ENCODE measurements at regions not wholly inside any gene's neighbourhood (a gene's known extent, or its start where the extent isn't known, plus 50 kb on each side); places are given as distances from the start of the nearest gene placed in this dataset.

DNA sequence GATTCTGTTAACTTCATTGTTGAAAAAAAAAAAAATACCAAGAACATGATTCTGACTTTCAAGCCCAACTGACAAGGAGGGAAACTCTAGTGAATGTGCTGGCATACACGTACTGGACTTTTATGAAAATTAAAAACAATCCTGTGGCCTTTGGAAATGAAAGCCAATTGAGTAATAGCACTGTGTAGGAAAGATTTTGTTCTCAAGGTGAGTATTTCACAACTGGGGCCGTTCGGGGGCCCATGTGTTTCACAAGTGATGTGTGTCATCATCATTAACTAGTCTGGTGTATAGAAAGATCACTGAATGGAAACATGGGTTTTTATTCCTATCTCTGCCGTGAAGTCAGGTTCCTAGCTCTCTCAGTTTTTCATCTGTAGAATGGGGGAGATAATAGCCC, 605.0 kb upstream of the CLINT1 start (continued):
- TF ChIP-seq RNF219 (CRISPR knock-in tag; IDR thresholded peaks at IDR 0.05), result no peak
- TF ChIP-seq ZNF501 (CRISPR knock-in tag; IDR thresholded peaks at IDR 0.05), result no peak
- no peak for TF ChIP-seq TCF7 (IDR thresholded peaks at IDR 0.05; ENCODE audit: low read depth)
- no peak for TF ChIP-seq ZNF891 (CRISPR knock-in tag; IDR thresholded peaks at IDR 0.05)
- TF ChIP-seq, protein P1, sequence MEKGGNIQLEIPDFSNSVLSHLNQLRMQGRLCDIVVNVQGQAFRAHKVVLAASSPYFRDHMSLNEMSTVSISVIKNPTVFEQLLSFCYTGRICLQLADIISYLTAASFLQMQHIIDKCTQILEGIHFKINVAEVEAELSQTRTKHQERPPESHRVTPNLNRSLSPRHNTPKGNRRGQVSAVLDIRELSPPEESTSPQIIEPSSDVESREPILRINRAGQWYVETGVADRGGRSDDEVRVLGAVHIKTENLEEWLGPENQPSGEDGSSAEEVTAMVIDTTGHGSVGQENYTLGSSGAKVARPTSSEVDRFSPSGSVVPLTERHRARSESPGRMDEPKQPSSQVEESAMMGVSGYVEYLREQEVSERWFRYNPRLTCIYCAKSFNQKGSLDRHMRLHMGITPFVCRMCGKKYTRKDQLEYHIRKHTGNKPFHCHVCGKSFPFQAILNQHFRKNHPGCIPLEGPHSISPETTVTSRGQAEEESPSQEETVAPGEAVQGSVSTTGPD (CRISPR knock-in tag; IDR thresholded peaks at IDR 0.05), result no peak
- TF ChIP-seq, protein P2, sequence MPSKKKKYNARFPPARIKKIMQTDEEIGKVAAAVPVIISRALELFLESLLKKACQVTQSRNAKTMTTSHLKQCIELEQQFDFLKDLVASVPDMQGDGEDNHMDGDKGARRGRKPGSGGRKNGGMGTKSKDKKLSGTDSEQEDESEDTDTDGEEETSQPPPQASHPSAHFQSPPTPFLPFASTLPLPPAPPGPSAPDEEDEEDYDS (CRISPR knock-in tag; IDR thresholded peaks at IDR 0.05), result no peak
- TF ChIP-seq, protein P3, sequence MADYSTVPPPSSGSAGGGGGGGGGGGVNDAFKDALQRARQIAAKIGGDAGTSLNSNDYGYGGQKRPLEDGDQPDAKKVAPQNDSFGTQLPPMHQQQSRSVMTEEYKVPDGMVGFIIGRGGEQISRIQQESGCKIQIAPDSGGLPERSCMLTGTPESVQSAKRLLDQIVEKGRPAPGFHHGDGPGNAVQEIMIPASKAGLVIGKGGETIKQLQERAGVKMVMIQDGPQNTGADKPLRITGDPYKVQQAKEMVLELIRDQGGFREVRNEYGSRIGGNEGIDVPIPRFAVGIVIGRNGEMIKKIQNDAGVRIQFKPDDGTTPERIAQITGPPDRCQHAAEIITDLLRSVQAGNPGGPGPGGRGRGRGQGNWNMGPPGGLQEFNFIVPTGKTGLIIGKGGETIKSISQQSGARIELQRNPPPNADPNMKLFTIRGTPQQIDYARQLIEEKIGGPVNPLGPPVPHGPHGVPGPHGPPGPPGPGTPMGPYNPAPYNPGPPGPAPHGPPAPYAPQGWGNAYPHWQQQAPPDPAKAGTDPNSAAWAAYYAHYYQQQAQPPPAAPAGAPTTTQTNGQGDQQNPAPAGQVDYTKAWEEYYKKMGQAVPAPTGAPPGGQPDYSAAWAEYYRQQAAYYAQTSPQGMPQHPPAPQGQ (CRISPR knock-in tag; IDR thresholded peaks at IDR 0.05; ENCODE audit: borderline replicate concordance), result no peak
- TF ChIP-seq, protein P4, sequence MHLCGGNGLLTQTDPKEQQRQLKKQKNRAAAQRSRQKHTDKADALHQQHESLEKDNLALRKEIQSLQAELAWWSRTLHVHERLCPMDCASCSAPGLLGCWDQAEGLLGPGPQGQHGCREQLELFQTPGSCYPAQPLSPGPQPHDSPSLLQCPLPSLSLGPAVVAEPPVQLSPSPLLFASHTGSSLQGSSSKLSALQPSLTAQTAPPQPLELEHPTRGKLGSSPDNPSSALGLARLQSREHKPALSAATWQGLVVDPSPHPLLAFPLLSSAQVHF (CRISPR knock-in tag; IDR thresholded peaks at IDR 0.05), result no peak
- no peak for TF ChIP-seq PRDM15 (CRISPR knock-in tag; IDR thresholded peaks at IDR 0.05)
- TF ChIP-seq, protein P5, sequence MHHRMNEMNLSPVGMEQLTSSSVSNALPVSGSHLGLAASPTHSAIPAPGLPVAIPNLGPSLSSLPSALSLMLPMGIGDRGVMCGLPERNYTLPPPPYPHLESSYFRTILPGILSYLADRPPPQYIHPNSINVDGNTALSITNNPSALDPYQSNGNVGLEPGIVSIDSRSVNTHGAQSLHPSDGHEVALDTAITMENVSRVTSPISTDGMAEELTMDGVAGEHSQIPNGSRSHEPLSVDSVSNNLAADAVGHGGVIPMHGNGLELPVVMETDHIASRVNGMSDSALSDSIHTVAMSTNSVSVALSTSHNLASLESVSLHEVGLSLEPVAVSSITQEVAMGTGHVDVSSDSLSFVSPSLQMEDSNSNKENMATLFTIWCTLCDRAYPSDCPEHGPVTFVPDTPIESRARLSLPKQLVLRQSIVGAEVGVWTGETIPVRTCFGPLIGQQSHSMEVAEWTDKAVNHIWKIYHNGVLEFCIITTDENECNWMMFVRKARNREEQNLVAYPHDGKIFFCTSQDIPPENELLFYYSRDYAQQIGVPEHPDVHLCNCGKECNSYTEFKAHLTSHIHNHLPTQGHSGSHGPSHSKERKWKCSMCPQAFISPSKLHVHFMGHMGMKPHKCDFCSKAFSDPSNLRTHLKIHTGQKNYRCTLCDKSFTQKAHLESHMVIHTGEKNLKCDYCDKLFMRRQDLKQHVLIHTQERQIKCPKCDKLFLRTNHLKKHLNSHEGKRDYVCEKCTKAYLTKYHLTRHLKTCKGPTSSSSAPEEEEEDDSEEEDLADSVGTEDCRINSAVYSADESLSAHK (CRISPR knock-in tag; IDR thresholded peaks at IDR 0.05; ENCODE audit: borderline replicate concordance), result no peak
- no peak for TF ChIP-seq ZNF761 (CRISPR knock-in tag; conservative IDR thresholded peaks at IDR 0.05)
- no peak for TF ChIP-seq GATAD1 (CRISPR knock-in tag; IDR thresholded peaks at IDR 0.05)
- no peak for TF ChIP-seq LBX2 (CRISPR knock-in tag; IDR thresholded peaks at IDR 0.05; ENCODE audit: borderline replicate concordance)
- TF ChIP-seq TAF1 (CRISPR knock-in tag; IDR thresholded peaks at IDR 0.05), result no peak
